GM21447 (cell line): ENCODE measurements at regions not wholly inside any gene's neighbourhood (a gene's known extent, or its start where the extent isn't known, plus 50 kb on each side); places are given as distances from the start of the nearest gene placed in this dataset.

Experiments
- ATAC-seq: cut with Tn5 transposase; IDR thresholded peaks from one replicate; pipeline ENCODE4 v1.9.1; 2021; ENCODE audit not compliant: unreplicated experiment

DNA sequence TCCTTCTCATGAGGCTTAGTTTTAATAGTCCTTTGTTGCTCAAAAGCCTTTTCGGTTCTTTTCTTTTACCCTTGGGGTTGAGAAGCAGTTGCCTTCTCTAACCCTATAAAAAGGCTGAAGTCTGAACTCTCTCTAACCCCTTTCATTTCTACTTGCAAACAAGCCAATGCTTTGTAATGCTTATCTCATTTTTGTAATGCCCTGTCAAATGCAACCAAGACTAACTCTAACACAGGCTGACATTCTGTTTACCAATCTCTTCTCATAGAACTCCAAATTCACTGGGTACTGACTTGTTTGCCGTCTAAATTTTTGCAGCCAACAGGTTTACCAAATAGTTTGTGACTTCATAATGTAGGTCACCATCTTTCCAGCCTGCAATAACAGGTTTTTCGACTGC lies 233.9 kb upstream of the SNX7 start:
- no peak for ATAC-seq

GRCh38 chr1:98426092-98426491 lies 235.4 kb upstream of the SNX7 start:
- ATAC-seq = no peak

- no peak for ATAC-seq
Measured at GRCh38 chr1:98422816-98423215, 238.7 kb upstream of the SNX7 start.

- no peak for ATAC-seq
Measured at GRCh38 chr1:98421085-98421435, 240.5 kb upstream of the SNX7 start.

- ATAC-seq = no peak
Measured at GRCh38 chr1:98420376-98421084, 241.0 kb upstream of the SNX7 start.

- no peak for ATAC-seq
Measured at GRCh38 chr1:98417820-98418219, 243.7 kb upstream of the SNX7 start.

DNA sequence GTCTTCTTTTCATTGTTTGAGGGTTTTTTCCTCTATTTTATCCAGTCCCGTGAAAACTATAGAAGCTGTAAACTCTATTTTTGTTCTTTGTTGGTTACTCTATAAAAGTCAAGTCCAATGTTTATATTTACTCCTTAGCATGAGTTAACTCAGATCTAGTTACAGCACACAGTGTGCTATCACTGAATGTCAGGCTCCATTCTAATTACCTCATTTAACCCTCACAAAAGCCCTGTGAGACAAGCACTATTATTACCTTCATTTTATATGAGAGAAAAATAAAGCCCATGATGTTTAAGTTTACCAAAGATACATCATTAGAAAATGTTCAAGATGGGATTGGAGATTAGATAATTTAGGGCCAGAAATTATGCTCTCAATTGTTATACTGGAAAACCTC lies 251.4 kb upstream of the SNX7 start:
- no peak for ATAC-seq

- no peak for ATAC-seq
Measured at GRCh38 chr1:98406352-98407088, 255.0 kb upstream of the SNX7 start.

- ATAC-seq = peak; percentile 48
Measured at GRCh38 chr1:98405581-98406074, 255.9 kb upstream of the SNX7 start.

DNA sequence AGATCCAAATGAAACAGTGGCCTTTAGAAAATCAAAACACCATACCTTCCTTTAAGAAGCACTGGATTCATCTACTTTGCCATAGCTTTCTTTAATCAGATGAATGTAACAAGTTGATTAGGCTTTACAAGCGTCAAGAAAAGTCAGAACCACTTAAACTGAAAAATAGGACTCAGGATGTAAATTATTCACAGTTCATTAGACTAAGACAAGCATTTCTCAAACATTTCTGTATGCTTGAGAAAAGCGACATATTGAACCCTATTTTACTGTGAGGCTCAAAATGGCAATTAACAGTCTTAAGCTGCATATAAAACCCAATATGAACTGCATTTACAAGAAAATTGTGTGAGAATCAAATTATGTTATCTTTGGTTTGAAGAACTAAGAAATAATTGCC lies 256.7 kb upstream of the SNX7 start:
- no peak for ATAC-seq

- ATAC-seq = no peak
Measured at GRCh38 chr1:98403963-98404480, 257.5 kb upstream of the SNX7 start.

- ATAC-seq = no peak
Measured at GRCh38 chr1:98402860-98403259, 258.7 kb upstream of the SNX7 start.

DNA sequence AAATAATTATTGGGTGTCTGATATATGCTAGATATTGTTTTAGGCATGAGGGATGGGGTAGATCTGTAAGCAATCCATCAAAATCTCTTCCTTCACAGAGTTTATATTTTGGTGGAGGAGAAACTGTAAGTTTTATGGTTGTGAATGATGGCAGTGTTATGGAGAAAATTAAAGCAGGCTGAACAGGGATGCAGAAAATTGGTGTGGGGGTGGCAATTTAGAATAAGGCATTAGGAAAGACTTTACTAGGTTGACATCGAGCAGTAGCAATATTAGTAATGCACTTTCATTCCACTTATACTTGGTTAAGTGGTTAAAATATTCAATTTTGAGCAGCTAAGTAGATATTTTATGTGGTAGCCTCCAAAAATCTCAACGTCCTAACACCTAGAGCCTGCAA lies 261.1 kb upstream of the SNX7 start:
- no peak for ATAC-seq

- no peak for ATAC-seq
Measured at GRCh38 chr1:98399218-98399617, 262.3 kb upstream of the SNX7 start.

DNA sequence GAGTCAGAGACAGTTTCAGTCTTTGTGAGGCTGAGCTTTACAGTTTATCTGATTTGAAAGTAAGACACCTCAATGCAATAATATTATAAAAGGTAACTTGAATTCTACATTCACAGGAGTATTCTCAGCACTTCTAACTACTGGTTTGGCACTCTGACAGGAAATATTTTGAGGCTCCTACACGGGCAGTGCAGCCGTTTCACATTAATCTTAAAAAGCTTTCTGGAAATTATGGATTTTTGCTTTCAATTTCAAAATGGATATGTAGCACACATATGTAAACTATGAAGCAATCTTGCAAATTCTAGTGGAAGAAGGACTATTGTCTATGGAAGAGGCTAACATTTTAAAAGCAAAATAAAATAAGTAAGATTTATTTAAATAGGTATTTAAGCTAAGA lies 262.9 kb upstream of the SNX7 start:
- ATAC-seq = no peak

DNA sequence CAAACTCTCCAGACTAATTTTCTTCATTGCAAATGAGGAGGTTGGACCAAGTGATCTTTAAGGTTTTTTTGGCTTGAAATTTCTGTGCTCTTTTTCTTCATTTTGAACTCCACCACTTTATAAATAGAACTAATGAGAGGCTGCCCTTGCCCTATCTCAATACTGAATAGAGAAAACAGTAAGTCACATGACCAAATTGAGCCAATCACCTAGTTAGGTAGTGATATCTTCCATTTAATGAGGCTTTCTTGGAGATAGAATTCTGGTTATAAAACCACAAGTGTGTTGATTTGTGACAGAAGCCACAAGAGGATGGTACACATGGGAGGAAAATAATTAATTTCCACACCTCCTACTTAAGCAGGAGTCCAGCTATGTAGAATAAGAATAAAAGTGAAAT lies 263.4 kb upstream of the SNX7 start:
- no peak for ATAC-seq

- no peak for ATAC-seq
Measured at GRCh38 chr1:98393719-98394118, 267.8 kb upstream of the SNX7 start.

DNA sequence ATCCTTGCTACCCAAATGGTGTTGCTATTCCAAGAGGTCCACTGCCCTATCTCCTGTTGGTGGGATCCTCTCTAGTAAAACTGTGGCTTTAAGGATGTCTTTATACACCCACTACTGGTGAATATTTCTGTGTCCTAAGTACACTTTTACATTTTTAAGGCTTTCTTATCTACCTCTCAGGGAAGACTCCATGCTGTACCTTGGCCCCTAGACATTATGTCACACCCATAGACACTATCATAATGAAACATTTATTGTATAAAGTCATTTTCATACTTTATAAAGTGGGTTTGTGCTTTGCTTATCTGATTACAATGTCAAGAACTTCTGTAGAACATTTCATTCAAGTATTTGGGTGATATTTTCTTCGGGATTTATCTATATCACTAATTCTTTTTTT lies 270.3 kb upstream of the SNX7 start:
- ATAC-seq = no peak

GRCh38 chr1:98389809-98390208 lies 271.7 kb upstream of the SNX7 start:
- ATAC-seq = no peak

DNA sequence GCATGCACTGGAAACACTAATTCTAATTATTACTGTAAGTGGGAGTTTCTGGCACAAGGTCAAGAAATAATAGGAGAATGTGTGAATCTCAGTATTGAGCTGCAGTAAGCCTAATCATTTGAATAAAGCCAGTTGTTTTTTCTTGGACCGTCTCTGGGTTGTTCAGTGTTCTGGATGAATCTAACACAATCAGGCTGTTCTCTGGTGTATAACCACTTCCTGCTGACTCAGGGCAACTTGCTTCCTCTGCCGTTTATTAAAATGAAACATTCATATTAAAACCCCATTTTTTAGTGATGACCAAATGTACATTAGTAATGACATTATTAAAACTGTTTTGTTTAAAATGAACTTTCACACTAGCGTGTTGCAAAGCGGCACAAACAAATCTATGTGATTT lies 273.1 kb upstream of the SNX7 start:
- ATAC-seq = no peak

DNA sequence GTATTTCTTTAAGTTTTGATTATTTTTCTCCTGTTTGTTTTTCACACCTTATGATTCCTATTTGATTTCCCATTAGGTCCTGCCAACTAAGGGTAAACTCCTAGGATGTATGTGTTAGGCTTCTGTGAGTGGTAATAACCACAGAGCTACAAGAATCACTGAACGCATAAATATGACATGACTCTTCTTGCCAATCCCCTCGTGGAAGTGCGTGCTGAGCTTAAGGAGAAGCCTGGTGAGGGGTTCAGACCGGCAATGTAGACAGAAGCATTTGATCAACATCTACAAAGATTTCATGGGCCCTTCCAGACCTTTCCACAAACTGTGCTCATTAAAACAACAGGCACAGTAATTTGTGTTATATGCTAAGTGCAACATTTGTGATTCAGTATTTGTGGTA lies 273.8 kb upstream of the SNX7 start:
- no peak for ATAC-seq

GRCh38 chr1:98386675-98387440 lies 274.7 kb upstream of the SNX7 start:
- ATAC-seq = no peak
